ENCODE measurements at regions not wholly inside any gene's neighbourhood (a gene's known extent, or its start where the extent isn't known, plus 50 kb on each side); places are given as distances from the start of the nearest gene placed in this dataset.
"Not testable (repeated sequence)": the region's sequence is repeated elsewhere in the genome, so short reads cannot be mapped to it uniquely, and the experiment has no call there.

DNA sequence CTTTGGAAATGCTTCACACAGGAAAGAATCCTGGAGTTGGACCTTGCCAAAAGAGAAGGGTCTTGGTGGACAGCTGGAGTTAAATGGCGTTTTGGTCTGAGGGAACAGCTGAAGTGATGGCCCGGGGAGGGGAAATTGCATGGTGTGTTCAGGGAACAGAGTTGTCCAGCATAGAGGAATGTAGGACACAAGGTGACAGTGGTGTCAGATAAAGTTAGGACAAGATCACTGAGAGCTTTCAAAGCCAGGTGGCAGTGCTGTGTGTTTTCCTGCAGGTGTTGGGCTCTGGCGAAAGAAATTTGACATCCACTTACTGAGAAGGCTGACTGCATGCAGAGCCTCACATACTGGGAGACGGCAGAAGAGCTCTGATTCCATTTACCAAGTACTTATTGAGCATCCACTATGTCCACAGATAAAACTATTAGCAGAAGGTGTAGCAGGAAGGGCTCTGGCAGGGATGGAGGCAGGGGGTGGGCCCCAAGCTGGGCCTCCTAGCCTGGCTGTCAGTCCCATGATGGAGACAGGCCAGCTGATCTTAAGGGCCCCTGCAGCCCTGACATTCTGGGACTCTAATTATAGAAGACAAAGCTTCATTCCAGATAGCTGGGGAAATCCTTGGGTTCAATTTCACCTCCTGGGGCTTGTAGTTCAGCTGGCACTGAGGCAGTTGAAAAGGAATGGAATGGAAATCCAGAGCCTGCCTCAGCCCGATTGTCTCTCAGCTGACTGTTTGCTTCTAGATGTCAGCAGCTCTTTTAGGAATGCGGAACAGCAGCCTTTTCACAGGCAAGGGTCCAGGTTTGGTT lies 150.2 kb upstream of the MAMLD1 start:
- DNase-seq: no peak

DNA sequence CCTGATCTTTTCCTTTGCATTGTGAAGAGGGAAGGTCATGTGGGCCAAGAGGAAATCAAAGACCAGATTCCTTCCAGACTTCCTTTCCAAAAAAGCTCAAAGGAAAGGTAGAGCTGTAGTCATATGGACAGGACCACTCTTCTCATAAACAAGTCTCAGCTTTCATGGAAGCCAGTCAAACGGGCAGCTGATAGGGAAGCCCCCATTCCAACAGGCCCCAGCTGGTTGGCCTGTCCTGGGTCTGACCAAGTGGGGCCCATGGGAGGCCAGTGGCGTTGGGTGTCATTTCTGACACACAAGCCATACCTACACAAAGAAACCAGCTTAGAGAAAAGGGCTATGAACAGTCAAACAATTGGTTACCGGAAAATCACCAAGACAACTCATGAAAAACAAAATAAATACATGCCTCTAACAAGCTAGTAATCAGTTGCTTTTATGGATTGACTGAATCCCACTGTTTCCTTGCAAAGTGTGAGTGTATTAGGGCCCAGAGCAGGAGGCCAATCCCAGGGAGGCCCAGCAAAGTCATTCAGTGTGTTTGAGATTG lies 149.6 kb upstream of the MAMLD1 start:
- Mint-ChIP-seq H3K27me3 (ENCODE audit: low read depth in 2 of 2) (peaks cover 0 to 7% of the 10 kb centered on the region in 2 donors), H3K27ac (no peak overlapping the region), H3K4me1 (no peaks in the 10 kb centered on the region), H3K9me3 (no peaks in the 10 kb centered on the region), H3K36me3 (no peaks in the 10 kb centered on the region), H3K4me3 (no peak overlapping the region)
- no peak for ATAC-seq
- intact Hi-C loops (cut with micrococcal nuclease): no loop called here
- H3K27ac ChIP-seq (ENCODE audit: low read length): no peak overlapping the region
- H3K9me3 ChIP-seq (ENCODE audit: control insufficient read depth, insufficient read depth, low read length): no peaks in the 10 kb centered on the region
- WGBS (ENCODE audit: insufficient coverage): 60% methylated on average over 1 of the region's 3 CpGs
- H3K36me3 ChIP-seq (ENCODE audit: control insufficient read depth, insufficient read depth, low read length): no peaks in the 10 kb centered on the region
- H3K27me3 ChIP-seq (ENCODE audit: control insufficient read depth, insufficient read depth, low read length): no peaks in the 10 kb centered on the region
- H3K4me1 ChIP-seq (ENCODE audit: control insufficient read depth, insufficient read depth, low read length): no peaks in the 10 kb centered on the region
- TF ChIP-seq, protein P1, sequence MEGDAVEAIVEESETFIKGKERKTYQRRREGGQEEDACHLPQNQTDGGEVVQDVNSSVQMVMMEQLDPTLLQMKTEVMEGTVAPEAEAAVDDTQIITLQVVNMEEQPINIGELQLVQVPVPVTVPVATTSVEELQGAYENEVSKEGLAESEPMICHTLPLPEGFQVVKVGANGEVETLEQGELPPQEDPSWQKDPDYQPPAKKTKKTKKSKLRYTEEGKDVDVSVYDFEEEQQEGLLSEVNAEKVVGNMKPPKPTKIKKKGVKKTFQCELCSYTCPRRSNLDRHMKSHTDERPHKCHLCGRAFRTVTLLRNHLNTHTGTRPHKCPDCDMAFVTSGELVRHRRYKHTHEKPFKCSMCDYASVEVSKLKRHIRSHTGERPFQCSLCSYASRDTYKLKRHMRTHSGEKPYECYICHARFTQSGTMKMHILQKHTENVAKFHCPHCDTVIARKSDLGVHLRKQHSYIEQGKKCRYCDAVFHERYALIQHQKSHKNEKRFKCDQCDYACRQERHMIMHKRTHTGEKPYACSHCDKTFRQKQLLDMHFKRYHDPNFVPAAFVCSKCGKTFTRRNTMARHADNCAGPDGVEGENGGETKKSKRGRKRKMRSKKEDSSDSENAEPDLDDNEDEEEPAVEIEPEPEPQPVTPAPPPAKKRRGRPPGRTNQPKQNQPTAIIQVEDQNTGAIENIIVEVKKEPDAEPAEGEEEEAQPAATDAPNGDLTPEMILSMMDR (IDR thresholded peaks at IDR 0.05): no peak
- DNase-seq: no peak
- H3K4me3 ChIP-seq (ENCODE audit: low read length): no peak overlapping the region

More for the DNA sequence above, 150.2 kb upstream of the MAMLD1 start:
- H3K27ac Mint-ChIP-seq: no peak overlapping the region
- TF ChIP-seq, protein P1 (IDR thresholded peaks at IDR 0.05): no peak
- no peak for ATAC-seq
- Histone ChIP-seq H3K4me1 (ENCODE audit: control insufficient read depth, insufficient read depth, low read length) (no peaks in the 10 kb centered on the region), H3K36me3 (ENCODE audit: control insufficient read depth, insufficient read depth, low read length) (no peaks in the 10 kb centered on the region), H3K27me3 (ENCODE audit: control insufficient read depth, insufficient read depth, low read length) (no peaks in the 10 kb centered on the region), H3K4me3 (ENCODE audit: low read length) (no peak overlapping the region), H3K27ac (ENCODE audit: low read length) (no peak overlapping the region), H3K9me3 (ENCODE audit: control insufficient read depth, insufficient read depth, low read length) (no peaks in the 10 kb centered on the region)
- no peaks in the 10 kb centered on the region for H3K9me3 Mint-ChIP-seq
- H3K36me3 Mint-ChIP-seq: no peaks in the 10 kb centered on the region
- peaks cover 0 to 7% of the 10 kb centered on the region in 2 donors for H3K27me3 Mint-ChIP-seq (ENCODE audit: low read depth in 2 of 2)
- no peaks in the 10 kb centered on the region for H3K4me1 Mint-ChIP-seq
- intact Hi-C loops (cut with micrococcal nuclease): no loop called here
- no peak overlapping the region for H3K4me3 Mint-ChIP-seq
- WGBS (ENCODE audit: insufficient coverage): 93% methylated on average over 5 of the region's 6 CpGs

DNA sequence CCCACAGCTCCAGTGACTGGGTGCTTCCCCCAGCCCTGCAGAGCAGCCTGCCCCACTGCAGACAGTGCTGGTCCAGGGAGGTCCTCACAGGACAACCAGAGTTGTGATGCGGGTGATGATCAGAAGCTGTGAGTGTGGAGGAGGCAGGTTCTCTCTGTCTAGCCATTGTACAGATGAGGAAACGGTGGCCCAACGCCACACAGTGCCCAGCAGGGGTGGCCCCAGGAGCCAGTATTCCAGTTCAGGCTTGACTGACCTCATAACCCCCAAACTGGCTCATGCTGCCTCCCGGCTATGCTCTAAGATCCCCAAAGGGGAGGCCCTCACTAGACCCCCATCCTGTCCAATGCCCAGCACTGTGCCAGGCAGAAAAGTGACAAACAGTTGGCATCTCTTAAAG lies 147.1 kb upstream of the MAMLD1 start:
- not testable (repeated sequence) for H3K27me3 ChIP-seq (ENCODE audit: control insufficient read depth, insufficient read depth, low read length); H3K4me1 Mint-ChIP-seq; H3K27ac Mint-ChIP-seq; DNase-seq; H3K9me3 Mint-ChIP-seq; H3K4me3 ChIP-seq (ENCODE audit: low read length); H3K36me3 Mint-ChIP-seq; H3K4me1 ChIP-seq (ENCODE audit: control insufficient read depth, insufficient read depth, low read length); H3K27me3 Mint-ChIP-seq (ENCODE audit: low read depth in 2 of 2); H3K36me3 ChIP-seq (ENCODE audit: control insufficient read depth, insufficient read depth, low read length); H3K9me3 ChIP-seq (ENCODE audit: control insufficient read depth, insufficient read depth, low read length); H3K4me3 Mint-ChIP-seq; H3K27ac ChIP-seq (ENCODE audit: low read length); ATAC-seq
- intact Hi-C loops (cut with micrococcal nuclease): loop anchor here (5.0 kb wide), 1 partner anchor 126 kb away; no protein-coding TSS in a partner anchor
- no CpG with 5 or more reads among the region's 4 CpGs for WGBS (ENCODE audit: insufficient coverage)

DNA sequence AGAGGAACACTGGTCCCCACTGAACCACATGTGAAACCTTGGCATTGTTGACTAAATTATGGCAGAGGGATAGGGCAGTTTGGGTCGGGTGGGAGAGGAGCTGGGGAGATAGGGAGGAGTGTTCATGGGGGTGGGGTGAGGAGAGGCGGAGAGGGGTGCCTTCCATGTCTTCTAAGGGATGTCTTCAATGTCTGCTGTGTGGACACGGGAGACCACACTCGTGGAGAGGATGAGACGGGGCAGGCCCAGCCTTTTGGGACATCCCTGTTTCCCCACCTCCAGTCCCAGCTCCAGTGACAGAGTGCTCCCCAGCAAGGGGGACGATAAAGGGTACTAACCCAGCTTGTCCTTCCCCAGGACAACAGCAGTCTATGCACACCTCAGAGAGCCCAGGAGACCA lies 146.4 kb upstream of the MAMLD1 start:
- Histone ChIP-seq H3K9me3 (ENCODE audit: control insufficient read depth, insufficient read depth, low read length) (no peaks in the 10 kb centered on the region), H3K4me1 (ENCODE audit: control insufficient read depth, insufficient read depth, low read length) (no peaks in the 10 kb centered on the region), H3K27ac (ENCODE audit: low read length) (no peak overlapping the region), H3K36me3 (ENCODE audit: control insufficient read depth, insufficient read depth, low read length) (no peaks in the 10 kb centered on the region), H3K4me3 (ENCODE audit: low read length) (no peak overlapping the region), H3K27me3 (ENCODE audit: control insufficient read depth, insufficient read depth, low read length) (no peaks in the 10 kb centered on the region)
- 80% methylated on average over 6 of the region's 6 CpGs for WGBS (ENCODE audit: insufficient coverage)
- Mint-ChIP-seq H3K27ac (no peak overlapping the region), H3K9me3 (no peaks in the 10 kb centered on the region), H3K4me1 (no peaks in the 10 kb centered on the region), H3K4me3 (no peak overlapping the region), H3K36me3 (no peaks in the 10 kb centered on the region), H3K27me3 (ENCODE audit: low read depth in 2 of 2) (peaks cover 0 to 7% of the 10 kb centered on the region in 2 donors)
- intact Hi-C loops (cut with micrococcal nuclease): loop anchor here (5.0 kb wide), 1 partner anchor 126 kb away; no protein-coding TSS in a partner anchor
- TF ChIP-seq, protein P1 (IDR thresholded peaks at IDR 0.05): no peak
- ATAC-seq: no peak
- DNase-seq: no peak

All from natural killer cell (primary cell).